NCI-H2029 (cell line): ENCODE measurements at regions not wholly inside any gene's neighbourhood (a gene's known extent, or its start where the extent isn't known, plus 50 kb on each side); places are given as distances from the start of the nearest gene placed in this dataset.

Experiments
- DNase-seq: peaks from one replicate; lab custom pipeline; 2025; lab: John Stamatoyannopoulos, UW

DNA sequence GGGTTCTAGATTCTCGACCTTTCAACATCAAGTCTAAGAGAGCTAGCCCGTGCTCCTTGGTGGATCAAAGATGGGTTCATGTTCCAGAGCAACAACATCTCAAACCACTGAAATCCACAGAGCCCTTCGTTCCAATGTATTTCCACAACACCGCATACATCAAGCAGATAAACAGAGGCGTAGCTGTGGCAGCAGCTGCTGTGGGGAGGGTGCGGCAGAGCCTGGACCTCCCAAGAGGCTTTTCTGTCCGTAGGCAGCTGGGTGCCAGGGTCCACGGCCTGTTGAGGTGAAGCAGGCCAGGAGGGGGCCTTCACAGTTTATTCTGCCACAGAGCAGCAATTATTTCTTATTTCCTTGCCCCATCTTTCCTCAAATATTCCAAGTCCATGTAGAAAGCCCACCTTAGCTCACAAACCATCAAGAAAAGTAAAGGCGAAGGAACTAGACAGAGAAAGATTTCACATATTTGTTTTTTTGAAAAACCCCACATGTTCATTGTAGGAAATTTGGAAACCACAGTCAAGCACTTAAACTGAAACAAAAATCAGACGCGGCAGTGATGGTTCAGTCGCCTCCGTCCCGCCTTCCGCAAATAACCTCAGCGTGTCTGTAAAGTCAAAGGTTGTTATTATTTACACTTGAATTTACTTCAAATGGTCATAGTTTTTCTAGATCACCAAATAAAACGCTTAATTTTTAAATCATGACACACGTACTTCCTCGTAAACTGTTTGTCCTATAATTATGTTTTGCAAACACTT lies 144.6 kb upstream of the FOXF1 start:
- DNase-seq: no peak

DNA sequence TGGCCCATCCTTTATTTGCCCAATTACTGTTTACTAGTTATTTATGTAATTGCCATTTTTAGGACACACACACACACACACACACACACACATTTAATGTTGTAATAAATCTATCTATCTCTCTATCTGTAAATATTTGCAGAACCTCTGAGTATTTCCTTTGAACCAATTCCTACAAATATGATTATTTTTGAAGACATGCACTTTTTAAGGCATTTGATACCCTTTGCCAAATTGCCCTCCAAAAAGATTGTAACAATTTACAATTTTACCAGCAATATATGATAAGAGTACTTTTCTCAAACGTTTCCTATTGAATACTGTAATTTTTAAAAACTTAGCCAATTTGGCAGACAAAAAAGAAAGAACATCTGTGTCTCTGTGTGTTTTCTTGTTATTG lies 143.8 kb upstream of the FOXF1 start:
- no peak for DNase-seq

DNA sequence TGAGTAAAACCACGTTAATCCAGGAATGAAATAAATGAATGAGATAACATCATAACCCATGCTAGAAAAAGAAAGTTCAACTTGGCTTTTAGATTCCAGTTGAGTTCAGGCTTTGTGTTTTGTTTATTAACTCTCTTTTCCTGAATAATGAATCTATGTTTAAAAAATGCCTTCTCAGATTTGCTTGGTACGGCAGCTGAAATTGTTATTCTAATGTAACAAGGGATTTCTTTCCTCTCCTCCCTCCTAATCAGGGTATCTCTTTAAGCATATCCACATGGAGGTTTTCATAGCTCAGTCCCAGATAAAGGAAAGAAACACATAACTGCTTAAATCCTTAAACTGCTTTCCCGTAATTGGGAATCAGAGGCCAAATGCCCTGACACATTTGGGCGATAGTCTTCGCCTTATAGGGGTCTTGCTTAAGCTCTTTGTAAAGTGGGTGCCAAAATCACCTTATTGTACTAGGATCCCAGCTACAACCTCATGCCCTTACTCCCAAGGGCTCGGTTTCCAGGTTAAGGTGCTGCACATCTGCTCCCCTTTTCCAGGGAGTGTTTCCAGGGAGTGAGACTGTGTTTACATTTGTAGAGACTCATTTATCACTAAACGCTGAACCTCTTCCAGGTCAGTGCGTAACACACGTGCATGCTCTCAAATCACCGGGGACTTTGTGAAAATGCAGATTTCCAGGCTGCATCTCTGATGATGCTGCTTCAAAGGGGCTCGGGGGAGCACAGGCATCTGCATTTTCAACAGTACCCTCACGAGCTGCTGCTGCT lies 142.8 kb upstream of the FOXF1 start:
- DNase-seq: no peak

DNA sequence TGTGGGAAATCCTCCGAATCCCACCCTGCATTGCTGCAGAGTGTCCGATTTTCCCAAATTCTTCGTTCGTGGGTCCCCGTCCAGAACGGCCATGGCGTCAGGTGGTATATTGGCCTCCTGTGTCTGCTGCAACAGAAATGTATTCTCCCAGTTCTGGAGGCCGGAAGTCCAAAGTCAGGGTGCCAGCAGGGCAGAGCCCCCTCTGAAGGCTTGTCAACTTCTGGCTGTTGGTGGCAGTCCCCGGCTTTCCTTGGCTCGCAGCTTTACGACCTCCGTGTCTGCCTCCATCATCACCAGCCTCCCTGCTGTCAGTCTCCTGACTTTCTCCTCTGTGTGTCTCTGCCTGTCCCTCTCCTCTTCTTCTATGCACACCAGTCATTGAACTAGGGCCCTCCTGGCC lies 142.1 kb upstream of the FOXF1 start:
- DNase-seq: no peak

DNA sequence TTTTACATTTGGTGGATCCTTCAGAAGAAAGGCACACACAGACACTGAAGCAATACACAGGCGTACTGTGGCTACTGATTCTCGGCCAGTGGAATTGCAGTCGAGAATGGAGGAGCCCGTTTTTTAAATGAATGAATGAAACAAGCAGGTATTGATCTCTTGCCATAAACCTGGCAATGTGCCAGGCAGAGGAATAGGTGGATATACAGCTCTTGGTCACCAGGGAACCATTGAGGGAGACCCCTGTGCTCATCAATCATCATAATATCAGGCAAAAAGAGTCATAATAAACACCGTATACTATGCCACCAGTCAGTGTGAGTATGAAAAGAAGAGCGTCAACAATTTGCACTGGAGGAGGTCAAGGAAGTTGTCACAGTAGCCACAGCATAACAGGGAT lies 140.3 kb upstream of the FOXF1 start:
- DNase-seq: no peak

DNA sequence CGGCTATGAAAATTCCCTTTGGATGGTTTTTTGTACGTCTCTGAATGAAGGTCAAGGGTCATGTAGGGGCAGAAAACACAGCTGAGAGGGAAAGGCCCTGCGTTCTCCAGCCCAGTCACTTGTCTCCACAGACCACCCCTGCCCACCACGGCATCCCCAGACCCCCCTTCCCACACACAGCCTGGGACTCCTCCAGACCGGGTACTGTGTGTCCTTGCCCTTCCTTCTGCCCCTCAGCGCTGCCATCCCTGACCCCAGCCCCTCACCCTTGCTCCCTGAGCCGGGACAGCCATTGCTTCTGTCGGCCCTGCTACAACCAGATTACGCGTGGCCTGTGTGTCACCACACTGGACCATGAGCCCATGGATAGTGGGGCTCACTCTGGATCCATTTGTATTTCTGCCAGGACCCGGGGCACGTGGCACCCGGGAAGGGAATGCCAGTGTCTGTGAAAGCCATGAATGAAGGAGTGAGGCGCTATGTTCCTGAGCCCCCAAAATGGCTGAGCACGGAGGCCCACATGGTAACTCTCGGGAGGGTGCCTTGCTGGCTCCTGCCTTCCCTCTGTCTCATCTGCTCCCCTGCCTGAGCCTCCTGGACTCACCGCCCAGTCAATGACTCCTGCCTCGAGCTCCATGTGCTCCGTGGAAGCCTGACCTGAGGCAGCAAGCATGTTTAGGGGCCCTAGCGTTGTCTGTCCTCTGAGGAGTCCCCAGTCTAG lies 139.1 kb upstream of the FOXF1 start:
- DNase-seq: no peak

DNA sequence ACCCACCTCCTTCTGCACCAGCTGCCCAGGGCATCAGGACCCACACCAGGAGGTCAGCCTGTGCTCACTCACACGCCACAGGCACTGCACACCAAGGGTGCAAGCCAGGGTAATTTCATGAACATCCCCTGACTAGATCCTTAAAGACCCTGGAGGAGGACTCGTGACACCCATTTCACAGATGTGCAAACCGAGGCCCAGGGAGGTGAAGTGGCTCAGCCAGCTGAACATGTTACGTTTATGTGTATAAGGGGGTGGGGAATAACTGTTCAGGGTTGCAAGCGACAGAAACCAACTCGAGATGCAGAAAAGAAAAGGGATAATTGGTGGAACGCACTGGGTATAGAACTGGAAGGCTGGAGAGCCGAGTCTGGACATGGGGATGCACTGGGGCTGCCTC lies 138.1 kb upstream of the FOXF1 start:
- no peak for DNase-seq

DNA sequence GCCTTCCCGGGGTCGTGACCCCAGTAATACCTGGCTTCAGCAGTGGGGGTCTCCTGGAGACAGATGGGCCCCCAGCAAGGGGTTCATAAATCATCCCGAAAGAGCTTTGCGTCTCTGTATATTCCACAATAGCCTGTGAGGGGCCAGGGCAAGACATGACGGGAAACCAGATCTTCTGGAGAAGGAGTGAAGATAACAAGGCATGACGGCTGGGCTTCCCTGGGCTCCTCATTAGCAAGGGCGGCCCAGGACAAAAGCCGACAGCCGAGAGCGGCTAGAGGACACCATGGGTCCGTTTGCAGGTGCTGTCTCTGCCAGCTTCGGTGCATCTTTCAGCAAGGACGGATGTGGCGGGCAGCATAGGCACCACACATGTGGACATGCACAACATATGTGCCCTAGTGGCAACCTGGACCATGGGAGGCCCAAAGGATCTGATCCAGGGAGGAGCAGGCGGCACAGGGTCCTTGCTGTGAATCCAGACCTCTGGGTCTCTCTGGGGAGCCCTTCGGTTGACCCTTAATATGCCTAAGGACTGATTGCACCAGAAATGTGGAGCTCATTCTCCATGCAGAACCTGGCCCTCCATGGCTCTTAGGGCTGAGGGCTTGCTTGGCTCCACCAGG lies 136.9 kb upstream of the FOXF1 start:
- DNase-seq: no peak

DNA sequence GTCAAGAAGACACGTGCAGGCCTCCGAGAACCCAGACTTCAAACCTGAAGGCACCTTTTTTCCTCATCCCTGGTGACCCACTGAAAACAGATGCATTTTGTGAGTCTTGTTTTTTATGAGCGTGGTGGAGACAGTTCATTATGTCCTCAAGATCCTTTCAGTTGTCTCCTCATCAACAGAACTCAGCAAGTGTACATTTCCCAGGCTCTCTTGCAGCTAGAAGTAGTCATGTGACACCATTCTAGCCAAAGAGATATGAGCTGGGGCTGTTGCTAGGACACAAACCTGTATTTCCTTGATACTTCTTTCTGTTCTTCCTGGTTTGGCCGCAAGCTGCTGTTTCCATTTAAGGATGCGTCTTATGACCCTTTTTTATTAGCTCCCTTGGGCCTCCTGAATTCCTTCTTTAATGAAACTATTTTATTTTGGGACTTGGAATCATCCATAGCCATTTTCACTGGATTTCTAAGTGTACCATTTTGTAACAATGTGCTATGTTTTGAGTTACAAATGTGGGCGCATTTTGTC lies 135.7 kb upstream of the FOXF1 start:
- no peak for DNase-seq

DNA sequence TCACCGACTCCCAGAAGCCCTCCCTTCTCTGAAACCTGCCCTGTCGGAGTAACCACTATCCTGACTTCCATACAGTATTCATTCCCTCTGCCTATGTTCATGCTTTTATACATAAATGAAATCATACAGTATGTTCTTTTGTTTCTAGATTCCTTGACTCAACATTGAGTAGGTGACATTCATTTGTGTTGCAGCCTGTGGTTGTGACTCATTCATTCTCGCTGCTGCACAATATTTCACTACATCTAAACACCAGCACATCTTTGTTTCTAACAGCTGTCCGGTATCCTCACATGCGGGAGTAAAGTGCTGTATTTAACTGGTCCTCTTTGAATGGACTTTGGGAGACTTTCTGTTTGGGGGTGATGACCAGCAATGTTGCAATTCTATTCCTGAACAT lies 135.0 kb upstream of the FOXF1 start:
- DNase-seq: no peak

DNA sequence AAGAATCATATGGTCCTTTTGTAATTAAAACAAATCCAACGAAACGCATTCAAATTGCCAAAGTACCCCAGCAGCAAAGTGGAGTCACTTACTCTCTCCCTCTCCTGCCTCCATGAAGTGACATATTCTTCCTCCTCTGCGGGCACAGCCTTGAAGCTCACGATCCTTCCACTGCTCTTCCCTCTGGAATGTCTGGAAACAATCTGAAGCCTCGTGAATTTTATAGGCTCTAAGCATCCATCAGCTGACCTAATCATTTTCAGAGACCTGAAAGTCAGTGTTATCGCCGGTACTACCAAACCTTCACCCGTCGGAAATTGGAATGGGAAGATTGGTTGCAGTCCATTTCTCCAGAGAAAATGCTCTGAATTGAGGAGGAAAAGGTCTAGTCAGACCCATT lies 134.5 kb upstream of the FOXF1 start:
- DNase-seq: no peak

DNA sequence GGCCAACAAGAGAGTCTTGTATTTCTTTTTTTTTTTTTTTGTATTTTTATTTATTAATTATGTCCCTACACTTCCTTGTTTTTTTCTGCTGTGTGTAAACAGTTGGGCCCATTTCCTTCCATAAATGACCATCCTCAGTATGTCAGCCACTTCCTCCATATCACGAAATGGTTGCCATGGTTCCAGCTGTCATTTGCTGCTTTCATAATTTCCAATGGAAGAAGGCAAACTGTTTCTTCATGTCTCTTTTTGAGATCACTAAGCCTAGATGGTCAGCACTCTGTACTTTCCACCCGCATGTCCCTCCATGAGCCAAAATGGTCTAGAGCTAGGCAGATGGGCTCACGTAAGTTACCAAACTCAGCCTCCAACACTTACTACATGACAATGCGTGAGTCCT lies 133.5 kb upstream of the FOXF1 start:
- DNase-seq: no peak

DNA sequence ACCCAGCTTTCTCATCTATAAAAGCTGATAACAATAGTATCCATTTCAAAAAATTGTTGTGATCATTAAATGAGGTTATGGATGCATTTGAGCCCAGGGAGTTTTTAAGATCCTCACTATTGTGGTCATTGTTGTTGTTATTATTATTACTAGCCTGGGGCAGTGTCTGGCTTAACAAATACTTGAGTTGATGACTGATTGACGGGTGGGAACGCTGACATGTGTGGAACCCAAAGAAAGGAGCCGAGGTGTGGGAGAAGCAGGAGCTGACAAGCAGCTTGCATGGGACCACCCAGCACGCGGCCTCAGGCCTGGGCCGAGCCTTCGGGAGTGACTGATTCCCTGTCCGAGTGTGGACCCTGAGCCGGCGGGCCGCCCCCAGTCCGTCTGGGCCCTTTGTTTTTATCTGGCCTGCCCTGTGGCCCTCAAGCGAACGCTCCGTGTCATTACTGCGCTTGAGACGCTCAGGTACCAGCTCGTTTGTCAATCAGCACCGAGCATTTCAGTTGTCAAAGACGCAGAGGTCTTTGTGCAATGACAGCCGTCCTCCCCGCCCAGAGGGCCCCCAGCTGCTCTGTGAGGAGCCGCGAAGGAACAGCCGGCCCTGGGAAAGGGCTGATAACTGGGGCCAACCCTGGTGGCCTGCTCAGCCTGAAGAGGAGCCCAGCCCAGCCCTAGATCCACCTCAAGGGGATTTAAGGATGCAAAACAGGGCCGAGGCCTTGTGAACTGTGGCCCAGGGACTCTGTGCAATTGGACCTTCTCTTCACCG lies 132.9 kb upstream of the FOXF1 start:
- no peak for DNase-seq

DNA sequence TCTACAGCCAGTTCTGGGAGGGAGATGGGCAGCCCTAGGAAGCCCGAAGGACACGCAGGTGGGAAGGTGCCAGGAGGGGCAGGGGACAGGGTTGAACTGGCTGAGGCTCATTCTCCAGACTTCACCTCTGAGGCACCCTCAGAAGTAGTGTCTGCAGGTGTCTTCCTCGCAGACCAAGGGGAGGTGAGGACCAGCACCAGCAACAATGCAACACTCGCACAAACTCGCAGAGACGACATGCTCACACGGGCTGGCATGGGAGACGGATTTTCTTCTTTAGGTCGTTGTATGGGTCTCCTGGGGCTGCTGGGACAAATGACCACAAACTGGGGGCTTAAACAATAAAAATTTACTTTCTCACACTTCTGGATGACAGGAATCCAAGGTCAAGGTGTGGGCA lies 132.2 kb upstream of the FOXF1 start:
- no peak for DNase-seq

DNA sequence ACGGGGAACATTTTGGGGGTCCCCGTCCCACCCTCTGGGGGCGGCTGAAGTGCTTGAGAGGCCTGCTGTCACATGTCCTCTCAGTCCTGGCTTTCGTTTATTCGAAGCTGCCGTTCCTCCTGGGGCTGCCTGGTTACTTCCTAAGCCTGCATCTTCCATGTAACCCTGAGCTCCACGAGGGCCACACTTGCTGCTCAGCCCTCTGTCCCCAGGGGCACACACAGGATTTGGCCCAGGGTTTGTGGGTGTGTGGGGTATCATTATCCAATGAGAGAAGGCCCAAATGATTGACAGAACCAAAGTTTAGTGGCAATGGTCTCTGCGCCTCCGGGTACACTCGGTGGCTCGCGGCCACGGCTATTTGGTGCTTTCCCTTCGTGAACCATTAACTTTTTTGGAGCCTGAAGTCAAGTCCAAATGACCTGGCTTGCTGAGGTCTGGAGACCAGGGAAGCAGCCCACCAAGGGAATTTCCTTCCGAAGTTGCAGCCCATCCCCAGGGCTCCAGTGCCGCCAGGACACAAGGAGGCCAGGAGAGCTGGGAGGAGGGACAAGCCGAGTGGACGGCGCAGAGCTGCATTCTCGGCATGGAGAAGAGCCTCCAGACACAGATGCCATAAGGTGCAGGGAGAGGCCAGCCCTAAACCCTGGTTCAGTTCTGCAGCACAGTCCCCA lies 131.4 kb upstream of the FOXF1 start:
- DNase-seq: no peak

DNA sequence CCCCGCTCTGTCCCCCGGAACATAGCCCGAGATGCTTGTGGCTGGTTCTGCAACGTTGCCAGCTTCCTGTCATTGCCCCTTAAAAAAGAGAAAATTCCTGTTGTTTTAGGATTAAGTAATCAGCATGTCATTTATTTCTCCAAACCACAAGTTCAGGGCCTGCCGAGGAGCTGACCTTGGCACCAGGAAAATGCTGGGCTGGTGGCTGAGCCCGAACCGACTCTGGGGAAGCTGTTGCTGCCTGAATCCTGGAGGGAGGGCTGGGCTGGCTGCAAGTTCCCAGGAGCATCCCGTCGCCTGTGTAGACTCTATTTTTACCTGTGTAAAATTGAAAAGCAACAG lies 130.9 kb upstream of the FOXF1 start:
- DNase-seq: no peak

DNA sequence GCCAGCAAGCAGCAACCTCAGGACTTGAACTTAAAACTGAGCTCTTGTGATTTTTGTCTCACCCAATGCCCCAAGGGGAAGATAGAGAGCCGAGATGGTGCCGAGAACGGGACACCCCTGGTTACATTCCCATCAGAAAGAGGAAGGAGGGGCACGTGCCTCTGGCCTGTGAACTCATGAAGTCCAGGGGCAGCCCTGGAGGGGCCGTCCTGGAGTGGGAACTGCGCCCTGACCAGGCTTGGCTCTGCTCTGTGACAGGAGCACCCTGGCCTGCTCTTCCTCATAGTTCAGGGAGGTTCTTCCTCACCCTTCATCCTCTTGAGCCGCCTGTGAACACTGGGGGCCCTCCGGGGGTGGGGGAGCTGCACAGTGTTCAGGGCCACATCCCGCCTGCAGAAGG lies 130.3 kb upstream of the FOXF1 start:
- no peak for DNase-seq

DNA sequence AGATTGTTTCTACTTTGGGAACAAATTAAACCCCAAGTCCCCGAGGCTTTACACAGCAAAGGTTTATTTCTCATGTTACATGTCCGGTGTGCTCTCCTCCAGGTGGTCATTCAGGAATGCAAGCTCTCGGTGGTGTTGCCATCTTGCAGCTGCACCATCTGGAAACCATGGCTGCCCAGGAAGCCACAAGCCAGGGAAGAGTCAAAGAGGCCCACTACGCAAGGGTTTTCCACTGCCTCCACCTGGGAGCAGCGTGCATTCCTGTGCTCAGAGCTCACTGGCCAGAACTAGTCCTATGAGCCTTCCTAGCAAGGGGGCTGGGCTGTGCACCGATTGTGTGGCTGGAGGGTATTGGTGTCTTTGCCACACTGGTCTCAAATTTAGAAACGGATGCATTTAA lies 128.8 kb upstream of the FOXF1 start:
- no peak for DNase-seq

DNA sequence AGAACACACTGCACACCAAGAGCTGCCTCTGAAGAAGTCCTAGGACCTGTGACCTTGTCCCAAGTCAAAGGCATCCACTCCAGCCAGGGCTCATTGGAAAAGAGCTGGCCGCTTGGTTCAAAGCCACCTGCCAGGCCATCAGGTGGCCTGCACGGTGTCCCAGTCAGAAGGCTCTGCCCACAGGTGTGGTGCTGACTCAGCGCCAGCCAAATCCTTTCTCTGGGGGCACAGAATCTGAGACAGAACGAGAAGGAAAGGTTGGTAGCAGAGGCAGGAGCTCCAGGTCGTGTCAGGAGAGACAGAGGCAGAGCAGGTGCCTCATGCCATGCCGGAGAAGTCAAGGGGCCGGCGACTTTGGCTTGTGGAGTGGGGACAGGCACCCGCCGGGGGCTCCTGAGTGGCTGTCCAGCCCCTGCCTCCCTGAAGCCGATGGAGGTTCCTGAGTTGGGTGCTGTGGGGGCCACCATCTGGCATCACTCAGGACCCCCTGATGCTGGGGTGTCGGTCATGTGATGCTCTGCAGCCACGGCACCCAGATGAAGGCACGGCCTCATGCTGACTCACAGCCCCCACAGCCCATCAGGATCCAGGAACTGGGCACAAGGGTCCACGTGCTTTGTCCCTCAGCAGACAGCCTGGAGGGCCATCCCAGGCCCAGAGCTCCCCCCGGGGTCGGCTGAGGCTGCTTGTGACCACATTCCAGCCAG lies 128.1 kb upstream of the FOXF1 start:
- no peak for DNase-seq

DNA sequence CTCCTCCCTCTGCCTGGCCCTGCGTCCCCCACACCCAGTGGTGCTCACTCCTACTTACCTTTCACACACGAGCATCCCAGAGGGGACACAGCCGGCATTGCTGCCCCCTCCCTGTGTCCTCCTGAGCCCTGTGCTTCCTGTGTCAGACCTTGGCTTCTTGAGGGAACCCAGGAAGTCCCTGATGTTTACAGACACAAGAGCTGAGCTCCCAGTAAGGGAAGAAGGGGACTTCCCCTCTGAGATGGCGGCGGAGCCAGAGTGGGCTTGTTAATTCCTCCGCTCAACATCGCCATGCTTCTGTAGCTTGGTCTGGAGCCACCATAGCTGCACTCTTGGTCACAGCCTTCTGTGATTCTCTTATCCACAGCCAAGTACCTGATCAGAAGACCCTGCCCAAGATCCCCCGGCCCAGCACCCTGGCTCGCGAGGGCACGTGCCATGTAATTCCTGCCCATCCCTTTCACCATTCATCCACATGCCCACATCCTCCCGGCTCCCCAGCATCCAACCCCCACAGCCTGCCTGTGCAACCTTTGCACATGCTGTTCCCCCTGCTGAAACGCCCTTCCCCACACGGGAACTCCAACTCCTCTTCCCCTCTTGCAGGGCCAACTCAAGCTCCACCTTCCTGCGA lies 127.4 kb upstream of the FOXF1 start:
- DNase-seq: no peak
